GM19468 (cell line): ENCODE measurements at regions not wholly inside any gene's neighbourhood (a gene's known extent, or its start where the extent isn't known, plus 50 kb on each side); places are given as distances from the start of the nearest gene placed in this dataset.

Source experiments
- ATAC-seq: cut with Tn5 transposase; IDR thresholded peaks from one replicate; pipeline ENCODE4 v1.9.1; 2021; ENCODE audit warnings: mild to moderate bottlenecking, moderate library complexity, moderate number of reproducible peaks; ENCODE audit not compliant: unreplicated experiment; ENCODE audit errors: extremely low read depth

DNA sequence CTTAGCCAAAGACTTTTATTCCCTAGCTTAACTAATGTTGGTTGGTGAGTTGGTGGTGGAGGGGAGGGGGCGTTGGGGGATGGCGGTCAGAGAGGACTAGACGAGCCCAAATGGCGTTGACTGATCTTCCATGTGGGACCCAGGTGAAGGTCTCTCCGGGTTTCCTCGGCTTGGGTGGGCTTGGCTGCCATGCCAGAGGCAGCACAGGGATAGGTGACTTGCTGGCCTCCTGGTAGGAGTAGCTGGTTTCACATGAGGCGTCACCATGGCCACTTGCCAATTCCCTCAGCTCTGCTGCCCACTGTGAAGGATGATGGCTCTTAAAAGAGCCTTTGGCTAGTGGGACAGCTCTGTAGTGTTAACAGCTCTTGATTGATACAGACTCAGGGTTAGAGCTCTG is 1337.0 kb upstream of the FAM98A start:
- ATAC-seq: no peak

DNA sequence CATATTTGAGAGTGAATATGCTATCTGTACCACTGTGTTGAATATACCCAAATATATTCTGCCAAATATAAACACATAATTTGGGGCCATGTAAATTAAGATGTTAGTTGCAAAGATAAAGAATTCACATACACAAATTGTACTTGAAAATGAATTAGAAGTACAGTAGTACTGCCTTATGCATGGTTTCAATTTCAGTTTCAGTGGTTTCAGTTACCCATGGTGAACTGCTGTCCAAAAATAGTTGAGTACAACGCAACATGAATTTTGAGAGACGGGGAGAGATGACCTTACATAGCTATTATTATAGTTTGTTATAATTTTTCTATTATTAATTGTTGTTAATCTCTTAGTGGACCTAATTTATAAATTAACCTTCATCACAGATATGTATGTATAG is 1313.0 kb upstream of the FAM98A start:
- peak; percentile 95 for ATAC-seq

DNA sequence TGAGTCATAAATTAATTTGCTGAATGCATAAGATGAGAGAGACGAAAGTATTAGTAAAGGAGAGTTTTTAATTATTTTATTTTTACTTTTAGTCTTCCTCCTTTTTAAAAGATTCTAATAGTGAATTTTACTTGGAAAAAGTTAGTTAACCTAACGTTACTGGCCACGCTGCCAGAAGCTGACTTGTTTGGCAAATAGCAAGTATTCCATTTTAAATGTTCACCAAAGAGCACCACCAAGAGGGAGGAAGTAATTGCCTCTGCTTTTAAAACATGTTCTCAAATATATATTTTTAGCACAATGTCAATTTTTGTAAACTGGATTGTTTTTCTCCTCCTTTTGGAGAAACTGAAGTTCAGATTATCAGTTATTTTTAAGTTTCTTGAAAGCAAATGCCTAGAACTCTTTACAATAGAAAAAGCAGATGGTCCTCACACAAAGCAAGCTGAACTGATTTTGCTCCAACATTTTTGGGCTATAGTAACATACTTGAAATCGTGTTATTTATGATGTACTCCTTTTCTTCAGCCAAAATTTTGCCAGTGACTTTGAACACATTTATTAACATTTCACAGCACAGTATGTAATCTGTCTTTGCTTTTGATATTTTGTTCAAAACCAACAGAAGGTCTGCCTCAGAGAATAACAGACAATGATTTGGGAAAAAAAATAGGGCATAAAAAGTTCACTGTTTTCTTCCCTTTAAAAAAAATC is 1311.0 kb upstream of the FAM98A start:
- ATAC-seq: no peak

DNA sequence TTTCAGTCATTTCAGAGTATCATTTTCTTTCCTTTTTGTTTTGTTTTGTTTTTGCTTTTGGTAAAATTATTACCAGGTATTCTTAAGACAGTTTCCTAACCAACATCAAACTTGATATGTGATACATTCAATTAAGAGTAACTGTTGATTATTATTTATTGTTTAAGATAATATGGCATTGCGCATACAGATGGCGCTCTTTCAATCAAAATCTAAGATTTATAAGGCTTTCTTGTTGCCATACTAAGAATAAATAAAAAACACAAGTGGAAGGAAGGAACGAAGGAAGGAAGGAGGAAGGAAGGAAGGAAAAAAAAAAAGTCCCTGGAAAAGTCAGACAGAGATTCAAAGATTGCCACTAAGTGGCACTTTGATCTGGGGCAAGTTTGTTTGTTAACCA is 1308.7 kb upstream of the FAM98A start:
- ATAC-seq: no peak

DNA sequence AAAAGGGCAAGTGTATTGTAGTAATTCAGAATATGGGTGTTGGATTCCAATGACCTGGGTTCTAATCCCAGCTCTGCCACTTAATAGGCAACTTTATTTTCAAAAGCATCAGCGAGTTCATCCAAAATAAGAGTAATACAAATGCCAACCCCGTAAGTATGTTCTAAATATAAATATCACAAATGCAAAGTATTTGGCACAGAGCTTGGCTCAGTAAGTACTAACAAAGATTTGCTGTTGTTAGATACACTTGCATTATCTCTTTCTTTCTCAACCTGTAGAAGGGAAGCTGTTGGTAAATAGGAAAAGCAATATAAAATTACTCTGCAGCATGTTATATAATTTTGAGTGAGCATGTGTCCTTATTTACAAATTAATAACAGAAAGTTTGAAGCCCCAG is 1302.6 kb upstream of the FAM98A start:
- no peak for ATAC-seq

DNA sequence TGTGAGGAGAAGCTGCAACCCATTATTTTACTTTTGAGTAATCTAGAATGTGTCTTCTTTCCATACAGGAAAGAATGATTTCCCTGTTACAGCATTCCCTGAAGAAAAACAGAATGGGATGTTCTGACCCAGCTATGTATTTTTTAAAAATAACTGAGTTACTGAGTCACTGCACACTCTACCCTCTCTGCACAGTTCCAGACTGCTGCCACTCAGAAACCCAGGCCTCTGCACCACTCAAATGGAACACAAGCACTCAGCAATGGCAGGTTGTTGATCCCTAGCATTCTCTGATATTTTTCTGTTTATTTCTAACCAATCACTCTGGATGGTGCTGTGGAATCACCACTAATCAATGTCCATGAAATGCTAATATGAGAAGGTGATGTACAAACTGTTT is 1300.0 kb upstream of the FAM98A start:
- ATAC-seq: no peak

DNA sequence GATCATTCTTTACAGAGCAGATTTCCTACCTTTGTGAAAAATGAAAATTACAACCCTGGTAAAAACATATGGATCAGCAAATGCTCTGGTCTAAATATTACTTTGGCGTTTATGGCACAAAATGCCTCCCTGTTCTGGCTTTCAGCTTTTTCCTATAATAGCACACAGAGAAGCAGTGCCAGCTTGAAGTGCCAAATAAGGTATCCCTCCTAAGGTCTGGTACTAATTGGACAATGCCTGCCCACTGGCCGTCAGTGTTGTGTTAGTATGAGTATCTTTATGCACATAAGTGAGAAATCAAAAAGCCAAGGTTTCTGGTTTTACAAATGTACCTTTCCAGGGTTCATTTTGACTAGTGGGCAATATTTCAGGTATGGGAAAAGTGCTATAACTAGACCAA is 1293.7 kb upstream of the FAM98A start:
- ATAC-seq: no peak

DNA sequence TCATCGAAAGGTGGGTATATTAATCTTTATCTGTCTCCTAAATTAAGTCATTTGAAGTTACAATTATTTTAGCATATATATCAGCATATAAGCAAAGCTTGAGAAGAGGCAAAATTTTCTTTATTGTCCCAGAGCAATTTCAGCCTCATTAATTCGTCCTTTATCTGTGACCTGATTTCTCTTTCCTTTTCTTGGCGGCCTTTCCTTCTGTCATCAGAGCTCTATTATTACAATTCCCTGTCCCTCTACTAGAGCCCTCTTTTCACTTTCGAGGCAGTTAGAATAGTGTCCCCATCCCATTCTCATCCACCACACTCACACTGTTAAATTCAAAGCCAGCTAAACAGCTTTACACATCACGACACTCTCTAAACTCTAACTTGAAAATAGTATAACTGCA is 1293.2 kb upstream of the FAM98A start:
- ATAC-seq: no peak

DNA sequence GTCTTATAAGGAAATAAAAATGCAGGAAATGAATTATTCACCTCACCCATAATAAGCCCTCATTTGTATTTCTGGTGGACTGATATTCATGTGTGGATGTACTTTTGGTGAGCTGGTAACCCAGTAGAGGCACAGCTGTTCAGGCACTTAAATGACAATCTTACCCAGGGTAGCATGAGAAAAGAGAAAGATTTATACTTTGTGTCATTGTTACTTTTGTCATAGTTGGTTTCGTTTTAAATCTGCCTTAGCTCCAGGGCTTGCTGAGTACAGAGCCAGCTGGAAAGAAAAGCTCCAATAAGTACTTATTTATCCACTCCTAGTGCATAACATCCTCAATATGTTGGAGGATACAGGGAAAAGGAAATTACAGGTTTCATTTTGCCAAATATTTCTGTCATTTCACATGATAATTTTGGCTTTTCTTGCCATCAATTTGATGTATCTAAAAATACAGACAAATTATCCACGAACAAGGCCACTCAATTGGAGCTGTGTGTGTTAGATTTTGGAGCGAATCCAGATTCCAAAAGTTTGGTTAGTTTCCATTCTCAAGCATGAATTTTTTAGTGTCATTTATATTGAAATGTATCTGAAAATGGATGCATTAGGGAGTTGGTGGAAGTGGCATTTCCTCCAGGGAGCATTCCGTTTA is 1276.1 kb upstream of the FAM98A start:
- no peak for ATAC-seq

DNA sequence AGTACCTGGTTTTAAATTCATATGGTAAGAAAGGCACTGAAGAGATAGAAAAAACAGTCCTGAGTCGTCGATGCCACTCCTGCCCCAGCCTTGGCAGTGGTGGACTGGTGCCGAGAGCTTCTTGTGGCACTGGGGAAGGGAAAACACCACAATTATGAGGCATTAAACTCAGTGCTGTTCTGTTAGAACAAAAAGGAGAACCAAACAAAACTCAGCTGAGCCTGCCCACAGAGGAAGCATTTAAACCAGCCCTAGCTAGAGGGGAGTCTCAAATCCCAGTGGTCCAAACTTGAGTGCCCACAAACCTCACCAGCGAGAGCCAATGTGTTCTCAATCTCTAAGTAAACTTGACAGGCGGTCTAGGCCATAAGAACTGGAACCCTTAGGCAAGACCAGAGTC is 1254.5 kb upstream of the FAM98A start:
- no peak for ATAC-seq

DNA sequence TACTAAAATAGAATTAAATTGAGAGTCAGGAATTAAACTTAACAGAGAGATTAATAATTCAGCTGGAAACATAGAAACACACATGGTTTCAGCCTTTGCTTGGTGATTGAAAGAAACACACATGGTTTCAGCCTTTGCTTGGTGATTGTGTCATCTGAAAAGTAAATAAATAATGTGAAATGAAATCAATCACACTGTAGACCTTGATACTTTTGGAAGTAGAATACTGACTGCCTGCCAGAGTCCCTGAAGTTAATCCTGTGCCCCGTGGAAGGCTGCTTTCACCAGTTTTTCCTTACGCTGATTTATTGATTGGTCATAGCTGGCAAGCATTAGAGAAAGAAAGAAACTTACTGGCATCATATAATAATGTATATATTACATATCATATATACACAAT is 1252.7 kb upstream of the FAM98A start:
- ATAC-seq: no peak

DNA sequence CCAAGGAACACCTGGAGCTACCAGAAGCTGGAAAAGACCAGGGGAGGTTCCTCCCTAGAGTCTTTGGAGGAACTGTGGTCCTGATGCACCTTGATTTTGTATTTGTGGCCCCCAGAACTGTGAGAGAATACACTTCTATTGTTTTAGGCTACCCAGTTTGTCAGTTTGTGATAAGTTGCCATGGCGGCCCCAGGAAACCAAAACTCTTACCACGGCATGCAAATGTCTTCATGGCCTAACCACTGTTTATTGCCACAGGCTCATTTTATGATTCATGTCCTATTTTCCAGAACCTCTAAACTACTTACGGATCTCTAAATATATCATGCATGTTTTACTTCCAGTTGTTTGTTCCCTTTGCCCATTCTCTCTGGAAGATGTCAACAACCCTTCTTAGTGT is 1250.7 kb upstream of the FAM98A start:
- ATAC-seq: no peak

DNA sequence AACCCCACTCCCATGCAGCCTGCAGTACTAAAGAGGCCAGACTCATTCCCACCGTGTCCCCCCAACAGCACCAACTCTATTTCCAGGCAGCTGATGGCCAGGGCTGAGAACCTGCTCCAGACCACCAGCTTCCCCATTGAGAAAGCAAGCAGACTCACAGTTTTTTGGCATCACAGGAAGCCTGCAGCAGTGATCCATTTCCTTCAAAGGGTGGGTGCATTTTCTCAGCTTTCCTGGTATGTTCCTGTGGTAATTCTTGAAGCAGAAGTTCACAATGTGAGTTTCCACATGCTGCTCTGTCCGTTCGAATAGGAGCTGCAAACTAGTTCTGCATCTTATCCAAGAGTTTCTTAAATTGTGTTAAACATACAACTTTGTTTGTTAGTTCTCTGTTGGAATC is 1249.6 kb upstream of the FAM98A start:
- ATAC-seq: no peak

DNA sequence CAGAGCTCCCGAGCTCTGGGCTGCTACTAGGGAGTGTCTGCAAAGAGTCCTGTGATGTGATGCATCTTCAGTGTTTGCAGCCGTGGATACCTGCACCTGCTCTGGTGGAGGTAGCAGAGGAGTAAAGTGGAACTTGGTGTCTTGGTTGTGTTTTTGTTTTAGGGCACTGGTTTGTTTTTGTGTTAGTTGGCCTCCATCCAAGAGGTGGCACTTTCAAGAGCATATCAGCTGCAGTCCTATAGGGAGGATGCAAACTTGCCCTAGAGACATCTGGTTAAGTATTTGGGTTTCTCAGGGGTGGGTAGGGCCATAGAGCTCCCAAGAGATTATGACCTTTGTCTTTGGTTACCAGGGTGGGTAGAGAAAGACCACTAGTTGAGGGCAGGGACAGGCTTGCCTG is 1249.0 kb upstream of the FAM98A start:
- ATAC-seq: no peak

DNA sequence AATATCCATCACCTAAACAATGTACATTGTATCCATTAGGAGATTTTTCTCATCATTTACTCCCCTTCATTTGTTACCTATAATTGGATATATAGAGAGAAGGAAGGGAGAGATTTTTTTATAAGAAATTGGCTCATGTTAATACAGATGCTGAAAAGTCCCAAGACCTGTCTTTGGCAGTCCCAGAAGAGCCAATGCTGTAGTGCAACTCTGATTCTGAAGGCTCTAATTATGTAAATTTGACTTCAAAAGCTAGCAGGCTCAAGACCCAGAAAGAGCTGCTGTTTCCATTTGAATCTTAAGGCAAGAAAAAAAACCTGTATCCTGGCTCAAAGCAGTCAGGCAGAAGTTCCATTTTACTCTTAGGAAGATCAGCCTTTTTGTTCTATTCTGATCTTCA is 1245.5 kb upstream of the FAM98A start:
- no peak for ATAC-seq

DNA sequence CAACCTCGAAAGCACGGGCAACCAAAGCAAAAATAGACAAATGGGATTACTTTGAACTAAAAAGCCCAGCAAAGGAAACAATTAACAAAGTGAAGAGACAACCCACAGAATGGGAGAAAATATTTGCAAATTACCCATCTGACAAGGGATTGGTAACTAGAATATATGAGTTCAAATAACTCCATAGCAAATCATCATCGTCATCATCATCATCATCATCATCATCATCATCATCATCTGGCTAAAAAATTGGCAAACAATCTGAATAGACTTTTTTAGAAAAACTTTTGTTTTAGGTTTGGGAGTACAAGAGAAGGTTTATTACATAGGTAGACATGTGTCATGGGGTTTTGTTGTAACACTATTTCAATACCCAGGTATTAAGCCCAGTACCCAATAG is 1239.3 kb upstream of the FAM98A start:
- ATAC-seq: no peak

DNA sequence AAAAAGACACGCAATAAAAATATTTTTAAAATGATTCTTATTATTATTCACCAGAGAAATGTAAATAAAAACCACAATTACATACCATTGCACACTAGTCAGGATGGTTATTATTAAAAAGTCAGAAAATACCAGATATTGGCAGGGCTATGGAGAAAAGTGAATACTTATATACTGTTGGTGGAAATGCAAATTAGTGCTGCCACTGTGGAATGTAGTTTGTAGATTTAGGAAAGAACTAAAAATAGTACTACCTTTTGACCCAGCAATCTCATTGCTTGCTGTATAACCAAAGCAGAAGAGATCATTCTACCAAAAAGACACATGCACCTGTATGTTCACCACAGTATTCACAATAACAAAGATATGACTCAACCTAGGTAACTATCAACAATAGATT is 1237.3 kb upstream of the FAM98A start:
- ATAC-seq: no peak

DNA sequence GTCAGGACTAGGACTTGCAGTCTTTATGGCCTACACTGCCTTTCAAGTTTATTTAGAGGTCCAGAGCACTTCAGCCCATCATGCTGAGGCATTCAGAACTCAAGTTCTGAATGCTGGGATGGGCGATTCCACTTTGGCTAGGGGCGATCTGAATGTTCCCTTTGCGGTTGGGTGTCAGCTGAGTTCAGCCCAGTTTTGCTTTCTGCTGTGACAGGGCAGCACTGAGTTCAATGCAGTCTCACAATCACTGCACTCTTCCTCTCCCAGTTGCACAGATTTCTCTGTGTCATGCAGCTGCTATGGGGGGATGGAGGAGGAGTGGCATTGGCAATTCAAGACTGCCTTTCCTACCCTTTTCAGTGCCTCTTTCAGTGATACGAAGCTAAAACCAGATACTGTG is 1232.0 kb upstream of the FAM98A start:
- no peak for ATAC-seq

DNA sequence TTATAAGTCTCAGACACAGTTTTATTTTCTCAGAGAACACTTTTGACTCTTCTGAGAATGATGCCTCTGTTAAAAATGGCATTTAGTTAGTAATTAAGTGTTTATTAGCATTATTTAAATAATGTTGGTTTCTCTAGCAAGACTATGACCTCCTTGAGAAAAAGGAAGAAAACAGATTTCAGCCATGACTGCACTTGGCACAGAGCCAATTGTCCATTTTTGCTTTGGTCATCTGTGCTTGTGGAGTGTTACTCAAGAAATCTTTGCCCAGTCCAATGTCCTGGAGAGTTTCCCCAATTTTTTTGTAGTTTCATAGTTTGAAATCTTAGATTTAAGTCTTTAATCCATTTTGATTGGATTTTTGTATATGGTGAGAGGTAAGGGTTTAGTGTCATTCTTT is 1229.4 kb upstream of the FAM98A start:
- ATAC-seq: no peak

DNA sequence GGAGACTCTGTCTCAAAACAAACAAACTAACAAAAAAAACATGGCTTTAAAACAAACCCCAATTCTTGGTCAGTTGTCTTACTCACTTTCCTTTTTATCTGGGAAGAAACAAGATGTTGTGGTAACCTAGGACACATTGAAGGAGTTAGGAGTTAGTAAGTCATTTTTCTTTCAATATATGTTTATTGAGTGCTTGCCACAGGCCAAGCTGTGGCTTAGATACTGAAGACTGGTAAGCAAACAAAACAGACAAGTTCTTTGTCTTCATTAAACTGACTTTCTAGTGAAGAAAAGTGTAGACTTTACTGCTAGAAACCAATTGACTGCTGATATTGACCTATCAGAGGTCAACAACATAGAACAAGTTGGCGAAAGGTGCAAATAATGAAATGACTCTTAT is 1228.3 kb upstream of the FAM98A start:
- ATAC-seq: no peak

DNA sequence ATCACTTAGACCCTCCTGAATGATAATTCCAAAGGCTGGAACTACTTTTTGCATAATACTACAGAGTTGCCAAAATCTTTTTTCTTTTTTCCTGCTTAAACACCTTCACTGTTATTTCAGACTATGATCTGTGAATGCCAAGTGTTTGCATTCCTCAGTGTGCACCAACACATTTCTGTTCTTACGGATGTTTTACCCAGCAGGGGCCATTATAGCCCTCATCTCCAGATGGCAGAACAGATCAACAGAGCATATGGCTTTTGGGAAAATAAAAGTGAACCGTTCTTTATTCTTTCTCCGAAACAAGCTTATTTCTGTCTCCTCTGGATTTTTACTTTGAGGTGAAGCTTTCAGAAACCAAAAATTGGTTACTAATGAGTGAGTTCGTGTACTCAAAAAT is 1226.6 kb upstream of the FAM98A start:
- ATAC-seq: no peak

DNA sequence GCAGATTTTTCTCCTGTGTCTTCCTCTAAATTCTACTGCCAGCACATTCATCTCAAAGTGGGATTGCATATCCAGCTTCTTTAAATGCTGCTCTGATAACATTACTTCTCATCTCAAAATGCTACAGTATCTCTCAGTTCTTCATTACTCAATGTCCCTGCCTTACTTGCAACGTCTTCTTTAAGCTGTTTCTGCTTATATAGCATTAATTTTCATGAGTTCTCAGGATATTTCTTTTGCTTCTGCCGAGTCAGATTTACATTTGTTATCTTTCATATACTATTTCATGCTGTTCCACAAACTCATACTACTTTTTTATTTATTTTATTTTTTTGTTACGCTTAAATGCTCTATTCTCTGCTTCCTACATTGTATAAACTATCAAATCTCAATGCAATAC is 1223.5 kb upstream of the FAM98A start:
- ATAC-seq: no peak
